Stomach (tissue), 4 donors: ENCODE measurements at regions not wholly inside any gene's neighbourhood (a gene's known extent, or its start where the extent isn't known, plus 50 kb on each side); places are given as distances from the start of the nearest gene placed in this dataset.

Source experiments
- EP300 ChIP-seq: sonication (generic); formaldehyde crosslinking; IDR thresholded peaks from one replicate; pipeline ENCODE4 v1.6.1; 2017; ENCODE audit warnings: antibody characterized with exemption
- POLR2A ChIP-seq, 4 donors: fragments of 450-650 bp; IDR thresholded peaks; one replicate each; pipeline ENCODE4 v1.6.1; 2016; ENCODE audit warnings: antibody characterized with exemption in 4 of 4, control low read depth in 2 of 4, mild to moderate bottlenecking in 1 of 4, moderate library complexity in 1 of 4
- POLR2AphosphoS5 ChIP-seq, 3 donors: sonication (generic); formaldehyde crosslinking; IDR thresholded peaks; one replicate each; pipeline ENCODE4 v1.6.1; 2016; ENCODE audit warnings: antibody characterized with exemption in 3 of 3
- TF ChIP-seq, protein P1 (sequence below), 7 experiments: fragments of 450-650 bp in 4 of 7; fragments of 200-600 bp in 3 of 7; sonication (generic) in 3 of 7; IDR thresholded peaks; one replicate each; pipeline ENCODE4 v1.5.1; 2016 to 2019; ENCODE audit warnings: antibody characterized with exemption in 7 of 7, control low read depth in 2 of 7, mild to moderate bottlenecking in 1 of 7

DNA sequence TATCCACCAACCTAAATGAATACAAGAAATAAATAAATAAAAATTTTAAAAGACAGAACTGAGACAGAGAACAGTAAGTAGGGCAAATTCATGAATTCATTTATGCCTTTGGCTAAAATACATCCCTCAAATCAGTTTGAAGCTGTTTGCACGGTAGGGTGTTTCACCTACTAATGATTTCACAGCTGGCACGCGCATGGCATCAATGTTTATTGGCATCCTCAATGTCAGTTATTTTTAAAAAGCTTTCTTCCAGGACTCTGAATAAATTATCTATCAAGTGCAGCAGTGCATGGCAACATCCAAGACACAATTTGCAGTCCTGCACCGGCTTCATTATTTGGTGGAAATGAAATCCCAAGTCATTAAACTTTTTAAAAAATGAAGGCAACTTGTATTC, 985.2 kb upstream of the ROBO1 start:
- no peak for TF ChIP-seq POLR2A (IDR thresholded peaks at IDR 0.05)
- TF ChIP-seq, protein P1, sequence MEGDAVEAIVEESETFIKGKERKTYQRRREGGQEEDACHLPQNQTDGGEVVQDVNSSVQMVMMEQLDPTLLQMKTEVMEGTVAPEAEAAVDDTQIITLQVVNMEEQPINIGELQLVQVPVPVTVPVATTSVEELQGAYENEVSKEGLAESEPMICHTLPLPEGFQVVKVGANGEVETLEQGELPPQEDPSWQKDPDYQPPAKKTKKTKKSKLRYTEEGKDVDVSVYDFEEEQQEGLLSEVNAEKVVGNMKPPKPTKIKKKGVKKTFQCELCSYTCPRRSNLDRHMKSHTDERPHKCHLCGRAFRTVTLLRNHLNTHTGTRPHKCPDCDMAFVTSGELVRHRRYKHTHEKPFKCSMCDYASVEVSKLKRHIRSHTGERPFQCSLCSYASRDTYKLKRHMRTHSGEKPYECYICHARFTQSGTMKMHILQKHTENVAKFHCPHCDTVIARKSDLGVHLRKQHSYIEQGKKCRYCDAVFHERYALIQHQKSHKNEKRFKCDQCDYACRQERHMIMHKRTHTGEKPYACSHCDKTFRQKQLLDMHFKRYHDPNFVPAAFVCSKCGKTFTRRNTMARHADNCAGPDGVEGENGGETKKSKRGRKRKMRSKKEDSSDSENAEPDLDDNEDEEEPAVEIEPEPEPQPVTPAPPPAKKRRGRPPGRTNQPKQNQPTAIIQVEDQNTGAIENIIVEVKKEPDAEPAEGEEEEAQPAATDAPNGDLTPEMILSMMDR (IDR thresholded peaks at IDR 0.05): no peak
- TF ChIP-seq POLR2AphosphoS5 (IDR thresholded peaks at IDR 0.05): no peak
- no peak for TF ChIP-seq EP300
